Common myeloid progenitor, CD34-positive (primary cell): ENCODE measurements at regions not wholly inside any gene's neighbourhood (a gene's known extent, or its start where the extent isn't known, plus 50 kb on each side); places are given as distances from the start of the nearest gene placed in this dataset.

Experiments used
- CTCF ChIA-PET: fragments of 350-600 bp; sonication (Branson Sonifier 250); formaldehyde crosslinking; loops from one replicate; lab custom pipeline; 2021; ENCODE audit warnings: antibody characterized with exemption; lab: Charles Lee
- POLR2A ChIA-PET: fragments of 350-600 bp; sonication (Branson Sonifier 250); formaldehyde crosslinking; loops from one replicate; lab custom pipeline; 2021; ENCODE audit warnings: antibody characterized with exemption; lab: Charles Lee
- DNase-seq, 3 donors: peaks; one replicate each; pipeline versions ENCODE4 v3.0.0 to v3.0.0-alpha.2; 2013
- H3K27ac ChIP-seq, 2 experiments: 1 replicate in 1 of 2; 2 replicates in 1 of 2; pipeline ENCODE4 v1.7.0; 2013; ENCODE audit warnings: inconsistent platforms in 2 of 2, low read length in 2 of 2, mild to moderate bottlenecking in 2 of 2, low read depth in 1 of 2, moderate library complexity in 1 of 2; ENCODE audit not compliant: severe bottlenecking in 2 of 2, insufficient read depth in 1 of 2, poor library complexity in 1 of 2
- H3K27me3 ChIP-seq, 5 experiments: replicated peaks in 2 of 5; 1 replicate in 3 of 5; 2 replicates in 2 of 5; pipeline versions ENCODE4 v1.6.1 to v1.7.0; 2013; ENCODE audit warnings: low read length in 4 of 5, mild to moderate bottlenecking in 2 of 5, moderate library complexity in 2 of 5, inconsistent platforms in 1 of 5; ENCODE audit not compliant: insufficient read depth in 5 of 5, control insufficient read depth in 4 of 5
- H3K36me3 ChIP-seq, 4 experiments: 1 replicate in 2 of 4; 2 replicates in 2 of 4; pipeline versions ENCODE4 v1.6.1 to v1.7.0; 2013; ENCODE audit warnings: low read length in 3 of 4, control low read depth in 1 of 4, mild to moderate bottlenecking in 1 of 4; ENCODE audit not compliant: control insufficient read depth in 4 of 4, insufficient read depth in 4 of 4
- H3K4me1 ChIP-seq, 4 experiments: 1 replicate in 3 of 4; 2 replicates in 1 of 4; pipeline versions ENCODE4 v1.6.1 to v1.7.1; 2013; ENCODE audit warnings: low read length in 3 of 4, mild to moderate bottlenecking in 3 of 4, control low read depth in 1 of 4, inconsistent platforms in 1 of 4, moderate library complexity in 1 of 4; ENCODE audit not compliant: control insufficient read depth in 4 of 4, insufficient read depth in 4 of 4; ENCODE audit errors: control extremely low read depth in 1 of 4
- H3K4me3 ChIP-seq, 7 experiments: 1 replicate in 4 of 7; 2 replicates in 3 of 7; pipeline versions ENCODE4 v1.5.1 to v1.7.0; 2013; ENCODE audit warnings: mild to moderate bottlenecking in 7 of 7, low read length in 6 of 7, moderate library complexity in 6 of 7, inconsistent platforms in 2 of 7, low read depth in 2 of 7, control low read depth in 1 of 7; ENCODE audit not compliant: insufficient read depth in 4 of 7, control insufficient read depth in 1 of 7; ENCODE audit errors: extremely low read depth in 1 of 7
- H3K9me3 ChIP-seq, 5 experiments: 1 replicate in 4 of 5; 2 replicates in 1 of 5; pipeline versions ENCODE4 v1.6.1 to v1.7.1; 2013; ENCODE audit warnings: low read length in 4 of 5, mild to moderate bottlenecking in 2 of 5, inconsistent platforms in 1 of 5, low read depth in 1 of 5, moderate library complexity in 1 of 5; ENCODE audit not compliant: control insufficient read depth in 4 of 5, insufficient read depth in 2 of 5; ENCODE audit errors: control extremely low read depth in 1 of 5
- WGBS: methylation state at CpG from one replicate; pipeline ENCODE4 v1.1.5; 2013; ENCODE audit not compliant: insufficient coverage; 5-methylcytosine and 5-hydroxymethylcytosine counted together

GRCh38 chr15:77826006-77826695 lies 193.4 kb upstream of the LINGO1 start:
- ChIA-PET CTCF (interaction anchor here (1.0 kb wide), 1 partner anchor 189 kb away, joined by 3 read pairs; no protein-coding TSS in a partner anchor), POLR2A (no interaction called here)
- 97% methylated on average over 10 of the region's 11 CpGs for WGBS
- no peaks in the 10 kb centered on the region for H3K36me3 ChIP-seq
- H3K27ac ChIP-seq, result no peak overlapping the region
- DNase-seq, result no peak
- H3K9me3 ChIP-seq, result no peaks in the 10 kb centered on the region
- H3K4me3 ChIP-seq, result no peak overlapping the region
- no peaks in the 10 kb centered on the region for H3K4me1 ChIP-seq
- peaks cover 3 to 25% (median 6%) of the 10 kb centered on the region in 5 experiments for H3K27me3 ChIP-seq

- Histone ChIP-seq H3K4me3 (no peak overlapping the region), H3K27ac (no peak overlapping the region), H3K9me3 (no peaks in the 10 kb centered on the region), H3K4me1 (no peaks in the 10 kb centered on the region), H3K27me3 (peaks cover 3 to 31% (median 11%) of the 10 kb centered on the region in 5 experiments), H3K36me3 (no peaks in the 10 kb centered on the region)
- CTCF ChIA-PET, result no interaction called here
- POLR2A ChIA-PET, result no interaction called here
- no peak for DNase-seq
- 95% methylated on average over 7 of the region's 7 CpGs for WGBS
These were observed 192.8 kb upstream of the LINGO1 start for GRCh38 chr15:77825546-77825945.

- no peak overlapping the region for H3K27ac ChIP-seq
- POLR2A ChIA-PET, result no interaction called here
These were observed 192.5 kb upstream of the LINGO1 start for GRCh38 chr15:77825252-77825542.

GRCh38 chr15:77824361-77825251 lies 191.9 kb upstream of the LINGO1 start:
- no peak for DNase-seq
- H3K4me1 ChIP-seq, result peaks cover 0 to 9% (median 8%) of the 10 kb centered on the region in 4 experiments
- ChIA-PET CTCF (interaction anchor here (1.0 to 1.4 kb wide), 2 partner anchors 189 to 191 kb away, joined by 3 to 4 read pairs; no protein-coding TSS in a partner anchor), POLR2A (interaction anchor here (0.6 kb wide), 1 partner anchor 23 kb away, joined by 3 read pairs; no protein-coding TSS in a partner anchor)
- peaks cover 3 to 40% (median 16%) of the 10 kb centered on the region in 5 experiments for H3K27me3 ChIP-seq
- WGBS, result 97% methylated on average over 10 of the region's 13 CpGs
- no peak overlapping the region for H3K4me3 ChIP-seq
- H3K9me3 ChIP-seq, result no peaks in the 10 kb centered on the region
- H3K27ac ChIP-seq, result no peak overlapping the region
- H3K36me3 ChIP-seq, result no peaks in the 10 kb centered on the region

More at GRCh38 chr15:77825252-77825542, 192.5 kb upstream of the LINGO1 start:
- CTCF ChIA-PET, result interaction anchor here (1.4 kb wide), 1 partner anchor 190 kb away, joined by 4 read pairs; no protein-coding TSS in a partner anchor
- DNase-seq, result no peak
- Histone ChIP-seq H3K4me3 (no peak overlapping the region), H3K27me3 (peaks cover 3 to 35% (median 15%) of the 10 kb centered on the region in 5 experiments), H3K4me1 (peaks cover 0 to 3% (median 3%) of the 10 kb centered on the region in 4 experiments), H3K36me3 (no peaks in the 10 kb centered on the region), H3K9me3 (no peaks in the 10 kb centered on the region)
- 93% methylated on average over 3 of the region's 3 CpGs for WGBS

- H3K4me3 ChIP-seq, result no peak overlapping the region
- H3K4me1 ChIP-seq, result peaks cover 0 to 14% (median 14%) of the 10 kb centered on the region in 4 experiments
- no peaks in the 10 kb centered on the region for H3K36me3 ChIP-seq
- ChIA-PET POLR2A (no interaction called here), CTCF (interaction anchor here (1.4 kb wide), 1 partner anchor 189 kb away, joined by 4 read pairs; no protein-coding TSS in a partner anchor)
- H3K27me3 ChIP-seq, result peaks cover 3 to 49% (median 18%) of the 10 kb centered on the region in 5 experiments
- H3K9me3 ChIP-seq, result no peaks in the 10 kb centered on the region
- DNase-seq, result no peak
- 87% methylated on average over 4 of the region's 4 CpGs for WGBS
- no peak overlapping the region for H3K27ac ChIP-seq
These were observed 191.0 kb upstream of the LINGO1 start for GRCh38 chr15:77823736-77824135.

- no peaks in the 10 kb centered on the region for H3K36me3 ChIP-seq
- DNase-seq, result no peak
- peaks cover 3 to 59% (median 22%) of the 10 kb centered on the region in 5 experiments for H3K27me3 ChIP-seq
- no peak overlapping the region for H3K4me3 ChIP-seq
- 87% methylated on average over 7 of the region's 7 CpGs for WGBS
- H3K4me1 ChIP-seq, result peaks cover 0 to 17% (median 15%) of the 10 kb centered on the region in 4 experiments
- no peaks in the 10 kb centered on the region for H3K9me3 ChIP-seq
- no peak overlapping the region for H3K27ac ChIP-seq
- CTCF ChIA-PET, result interaction anchor here (0.9 to 3.5 kb wide), 4 partner anchors 9 to 187 kb away, joined by 3 to 21 read pairs (median 14); no protein-coding TSS in a partner anchor
- POLR2A ChIA-PET, result no interaction called here
These were observed 190.0 kb upstream of the LINGO1 start for GRCh38 chr15:77822631-77823230.
